GM06990 (cell line): ENCODE measurements at regions not wholly inside any gene's neighbourhood (a gene's known extent, or its start where the extent isn't known, plus 50 kb on each side); places are given as distances from the start of the nearest gene placed in this dataset.

Experiments
- DNase-seq: peaks from one replicate; pipeline ENCODE4 v3.0.0-alpha.2; 2011; ENCODE audit not compliant: insufficient read length; ENCODE audit errors: extremely low read depth
- H3K27me3 ChIP-seq: replicated peaks from 2 replicates; pipeline ENCODE4 v1.6.0; 2011; ENCODE audit warnings: low read length; ENCODE audit not compliant: control insufficient read depth, insufficient read depth
- H3K36me3 ChIP-seq: 2 replicates; pipeline ENCODE4 v1.5.1; 2011; ENCODE audit warnings: low read length; ENCODE audit not compliant: control insufficient read depth, insufficient read depth
- H3K4me3 ChIP-seq: replicated peaks from 2 replicates; pipeline ENCODE4 v1.5.1; 2011; ENCODE audit warnings: low read depth, mild to moderate bottlenecking, control low read depth, low read length
- TF ChIP-seq, protein P1 (sequence below): IDR thresholded peaks from 2 replicates; pipeline ENCODE4 v1.5.1; 2011; ENCODE audit warnings: low read length, control low read depth, mild to moderate bottlenecking, inconsistent platforms; ENCODE audit not compliant: insufficient read depth, poor library complexity, severe bottlenecking

DNA sequence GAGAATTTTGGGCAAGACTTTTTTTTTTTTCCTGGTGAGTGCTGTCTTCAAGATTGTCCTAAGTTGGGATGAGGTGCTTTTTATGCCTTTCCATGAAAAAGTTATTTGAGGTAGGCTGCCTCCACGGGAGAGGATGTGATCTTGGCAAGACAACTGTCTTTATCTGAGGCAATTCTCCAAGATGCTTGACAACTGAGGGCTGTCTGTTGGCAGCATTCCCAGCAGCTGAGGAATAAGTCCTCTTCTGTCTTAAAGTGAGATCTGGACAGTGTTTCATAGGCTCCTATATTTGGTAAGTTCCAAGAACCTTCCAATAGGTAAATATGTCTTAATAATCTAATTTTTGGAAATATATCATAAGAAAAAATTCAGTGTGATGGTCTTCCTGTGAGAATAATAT is 662.0 kb downstream of the CDH11 start:
- DNase-seq: no peak
- H3K27me3 ChIP-seq: no peaks in the 10 kb centered on the region
- TF ChIP-seq, protein P1, sequence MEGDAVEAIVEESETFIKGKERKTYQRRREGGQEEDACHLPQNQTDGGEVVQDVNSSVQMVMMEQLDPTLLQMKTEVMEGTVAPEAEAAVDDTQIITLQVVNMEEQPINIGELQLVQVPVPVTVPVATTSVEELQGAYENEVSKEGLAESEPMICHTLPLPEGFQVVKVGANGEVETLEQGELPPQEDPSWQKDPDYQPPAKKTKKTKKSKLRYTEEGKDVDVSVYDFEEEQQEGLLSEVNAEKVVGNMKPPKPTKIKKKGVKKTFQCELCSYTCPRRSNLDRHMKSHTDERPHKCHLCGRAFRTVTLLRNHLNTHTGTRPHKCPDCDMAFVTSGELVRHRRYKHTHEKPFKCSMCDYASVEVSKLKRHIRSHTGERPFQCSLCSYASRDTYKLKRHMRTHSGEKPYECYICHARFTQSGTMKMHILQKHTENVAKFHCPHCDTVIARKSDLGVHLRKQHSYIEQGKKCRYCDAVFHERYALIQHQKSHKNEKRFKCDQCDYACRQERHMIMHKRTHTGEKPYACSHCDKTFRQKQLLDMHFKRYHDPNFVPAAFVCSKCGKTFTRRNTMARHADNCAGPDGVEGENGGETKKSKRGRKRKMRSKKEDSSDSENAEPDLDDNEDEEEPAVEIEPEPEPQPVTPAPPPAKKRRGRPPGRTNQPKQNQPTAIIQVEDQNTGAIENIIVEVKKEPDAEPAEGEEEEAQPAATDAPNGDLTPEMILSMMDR: no peak
- no peaks in the 10 kb centered on the region for H3K36me3 ChIP-seq
- H3K4me3 ChIP-seq: no peak overlapping the region

DNA sequence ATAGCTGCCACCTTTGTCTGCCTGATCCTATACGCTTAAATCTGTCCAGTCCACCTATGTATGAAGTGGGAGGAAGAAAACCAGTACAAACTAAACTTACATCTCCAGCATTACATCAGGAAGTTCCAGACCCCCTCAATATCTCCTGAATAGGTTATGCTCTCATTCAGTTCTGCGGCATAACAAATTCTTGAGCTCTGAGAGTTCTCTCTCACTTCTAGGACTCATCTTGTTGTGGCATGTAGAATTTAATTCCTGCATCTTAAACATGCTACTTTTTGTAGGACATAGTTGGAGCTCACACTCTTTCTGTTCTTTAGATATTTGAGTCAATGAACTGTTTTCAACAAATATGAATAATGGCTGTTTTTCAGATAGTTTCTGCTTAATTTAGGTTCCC is 662.5 kb downstream of the CDH11 start:
- no peak overlapping the region for H3K4me3 ChIP-seq
- TF ChIP-seq, protein P1: no peak
- no peak for DNase-seq
- no peaks in the 10 kb centered on the region for H3K27me3 ChIP-seq
- no peaks in the 10 kb centered on the region for H3K36me3 ChIP-seq

DNA sequence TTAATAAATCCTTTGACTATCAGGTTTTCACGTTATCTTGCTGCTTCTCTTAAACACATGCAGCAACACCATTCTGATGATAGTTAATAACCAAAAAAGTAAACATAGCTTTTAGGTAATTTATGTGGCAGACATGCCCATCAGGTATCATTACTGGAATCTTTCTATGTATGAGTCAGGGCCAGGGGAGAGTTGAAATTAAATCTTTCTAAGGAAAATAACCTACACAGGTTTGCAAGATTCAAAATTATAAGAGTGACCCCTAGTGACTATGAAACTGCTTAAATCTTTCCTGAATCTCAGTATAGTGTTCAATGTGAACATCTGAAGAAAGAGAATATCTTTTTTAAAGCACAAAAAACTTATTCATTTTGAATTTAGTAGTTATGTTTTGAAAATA is 666.6 kb downstream of the CDH11 start:
- no peaks in the 10 kb centered on the region for H3K36me3 ChIP-seq
- no peak overlapping the region for H3K4me3 ChIP-seq
- TF ChIP-seq, protein P1: no peak
- no peak for DNase-seq
- no peaks in the 10 kb centered on the region for H3K27me3 ChIP-seq

DNA sequence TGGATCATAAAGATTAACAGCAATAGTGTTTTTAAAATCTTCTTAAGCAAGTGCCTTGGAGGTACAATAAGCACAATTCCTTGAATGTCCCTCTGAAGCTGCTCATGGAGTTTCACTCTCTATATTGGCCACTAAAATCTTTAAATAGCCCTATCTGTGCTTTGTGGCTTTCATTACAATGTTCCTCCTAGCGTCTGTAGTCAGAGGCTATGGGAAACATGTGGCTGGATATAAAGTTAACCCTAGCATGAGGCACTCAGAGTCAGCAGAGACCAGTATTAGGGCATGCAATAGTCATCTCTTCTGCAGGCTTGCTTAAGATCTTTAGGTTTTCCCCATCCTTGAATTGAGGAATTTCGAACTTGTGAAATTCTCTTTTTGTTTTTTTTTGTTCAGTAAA is 668.2 kb downstream of the CDH11 start:
- Histone ChIP-seq H3K4me3 (no peak overlapping the region), H3K27me3 (no peaks in the 10 kb centered on the region), H3K36me3 (no peaks in the 10 kb centered on the region)
- TF ChIP-seq, protein P1: no peak
- no peak for DNase-seq

DNA sequence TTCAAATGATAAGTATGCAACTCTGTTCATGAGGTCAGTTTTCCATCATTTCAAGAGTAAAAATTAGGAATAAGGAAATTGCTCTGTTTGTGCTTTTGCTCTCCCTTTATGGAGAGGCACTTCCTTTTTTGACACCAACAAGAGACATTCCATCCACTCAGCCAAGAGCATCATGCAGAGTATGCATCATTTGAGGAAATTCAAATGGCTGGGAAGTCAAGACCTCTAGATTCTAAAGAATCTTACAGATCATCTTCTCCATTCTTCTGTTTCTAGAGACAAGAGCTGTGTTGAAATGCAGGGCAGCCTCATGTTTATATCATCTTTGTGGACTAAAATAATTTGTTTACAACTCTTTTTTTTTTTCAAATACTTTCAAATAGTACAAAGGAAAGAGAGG is 669.4 kb downstream of the CDH11 start:
- Histone ChIP-seq H3K4me3 (no peak overlapping the region), H3K36me3 (no peaks in the 10 kb centered on the region), H3K27me3 (no peaks in the 10 kb centered on the region)
- TF ChIP-seq, protein P1: no peak
- no peak for DNase-seq

DNA sequence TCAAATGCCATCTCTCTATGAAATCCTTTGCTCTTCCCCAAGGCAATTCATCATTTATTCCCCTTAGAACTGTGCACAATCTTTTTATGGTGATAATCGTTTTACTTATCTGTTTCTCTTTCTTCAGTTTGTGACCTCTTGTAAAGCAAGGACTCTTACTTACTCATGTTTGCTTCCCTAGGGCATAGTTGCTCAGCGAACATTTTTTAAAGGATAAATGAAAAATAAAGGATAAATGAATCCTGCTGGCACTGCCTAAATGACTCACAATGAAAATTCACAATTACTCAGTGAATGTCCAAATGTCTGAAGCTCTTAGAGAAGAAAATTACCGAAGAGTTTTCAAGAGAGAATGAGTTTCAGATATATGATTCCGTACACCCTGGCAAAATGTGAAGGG is 671.7 kb downstream of the CDH11 start:
- Histone ChIP-seq H3K36me3 (no peaks in the 10 kb centered on the region), H3K4me3 (no peak overlapping the region), H3K27me3 (no peaks in the 10 kb centered on the region)
- no peak for DNase-seq
- TF ChIP-seq, protein P1: no peak
